GM21619 (cell line): ENCODE measurements at regions not wholly inside any gene's neighbourhood (a gene's known extent, or its start where the extent isn't known, plus 50 kb on each side); places are given as distances from the start of the nearest gene placed in this dataset.

Experiments
- ATAC-seq: cut with Tn5 transposase; IDR thresholded peaks from one replicate; pipeline ENCODE4 v1.9.1; 2021; ENCODE audit not compliant: unreplicated experiment

DNA sequence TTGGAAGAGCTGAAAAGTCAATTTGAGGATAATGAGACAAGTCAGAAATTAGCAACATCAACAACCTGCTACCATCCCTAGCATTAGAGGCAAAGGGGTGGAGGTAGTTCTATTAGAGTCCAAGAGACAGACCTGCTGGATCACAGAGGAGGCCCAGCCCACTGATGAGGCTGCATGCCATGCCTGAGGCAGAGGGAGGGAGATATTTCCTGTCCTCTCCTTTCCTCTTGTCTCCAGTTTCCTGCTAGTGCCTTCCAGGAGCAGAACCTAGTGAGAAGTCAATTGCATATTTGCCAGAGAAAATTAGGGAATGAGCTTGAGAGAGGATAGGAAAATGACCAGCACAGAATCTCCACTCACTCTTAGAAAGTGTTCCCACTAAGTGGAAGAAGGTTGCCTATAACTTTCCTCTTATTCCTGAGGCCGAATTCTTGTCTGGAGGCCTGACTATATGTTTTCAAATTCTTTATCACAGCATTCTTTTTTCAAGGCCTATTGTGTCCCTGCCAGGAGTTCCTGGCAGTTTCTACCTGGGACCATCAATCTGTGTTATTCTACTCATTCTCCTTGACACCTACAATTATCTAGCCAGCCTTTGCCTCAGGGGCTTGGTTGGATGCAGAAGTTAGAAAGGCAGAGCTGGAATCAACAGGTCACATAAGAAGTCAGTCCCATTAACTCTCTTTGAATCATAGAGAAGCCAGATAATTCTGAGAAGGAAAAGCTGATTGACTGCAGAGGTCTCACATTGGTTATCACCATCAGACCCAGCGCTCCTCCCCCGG is 121.9 kb downstream of the EMP1 start:
- no peak for ATAC-seq

DNA sequence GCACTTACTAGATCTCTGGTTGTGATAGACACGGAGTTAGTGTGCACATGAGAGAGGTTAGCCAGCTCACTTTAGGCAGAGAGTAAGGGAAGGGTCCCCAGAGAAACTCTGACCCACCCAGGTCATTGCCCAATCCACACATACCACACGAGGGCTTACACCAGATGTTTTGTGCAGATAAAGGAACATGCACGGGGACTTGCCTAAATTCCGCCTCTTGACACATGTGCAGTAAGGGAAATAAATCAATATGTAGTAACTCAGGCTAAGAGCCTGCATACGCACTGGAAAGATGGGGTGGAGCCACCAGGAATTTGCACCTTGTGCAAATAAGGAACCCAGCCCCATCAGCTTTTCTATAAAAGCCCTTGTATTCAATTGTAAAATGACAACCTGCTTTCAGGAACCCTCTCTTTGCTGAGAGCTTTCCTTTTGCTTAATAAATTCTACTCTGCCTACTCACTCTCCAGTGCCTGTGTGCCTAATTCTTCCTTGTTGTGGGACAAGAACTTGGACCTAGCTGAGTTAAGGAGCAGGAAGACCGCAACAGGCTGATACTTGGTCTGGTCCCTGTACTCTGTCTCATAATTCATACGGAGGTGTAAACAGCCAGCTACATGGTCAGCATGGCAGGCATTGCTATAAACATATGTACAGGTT is 120.2 kb downstream of the EMP1 start:
- no peak for ATAC-seq

DNA sequence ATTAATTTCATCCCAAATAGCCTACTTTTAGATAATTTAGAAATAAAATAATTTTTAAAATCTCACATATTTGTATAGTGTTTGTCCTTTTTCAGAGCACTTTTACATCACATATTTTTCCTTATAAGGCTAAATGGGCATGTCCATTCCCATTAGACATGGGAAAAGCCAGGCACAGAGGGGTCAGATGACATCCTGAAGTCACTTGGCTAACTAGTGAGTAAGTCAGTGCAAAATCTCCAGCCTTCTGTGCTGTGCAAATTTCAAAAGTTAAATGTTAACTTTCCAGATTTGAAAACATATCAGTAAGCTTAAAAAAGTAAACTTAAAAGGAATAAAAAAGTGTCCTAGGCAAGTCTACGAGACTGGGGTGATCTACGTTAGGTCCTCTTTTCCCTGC is 117.4 kb downstream of the EMP1 start:
- ATAC-seq: no peak

DNA sequence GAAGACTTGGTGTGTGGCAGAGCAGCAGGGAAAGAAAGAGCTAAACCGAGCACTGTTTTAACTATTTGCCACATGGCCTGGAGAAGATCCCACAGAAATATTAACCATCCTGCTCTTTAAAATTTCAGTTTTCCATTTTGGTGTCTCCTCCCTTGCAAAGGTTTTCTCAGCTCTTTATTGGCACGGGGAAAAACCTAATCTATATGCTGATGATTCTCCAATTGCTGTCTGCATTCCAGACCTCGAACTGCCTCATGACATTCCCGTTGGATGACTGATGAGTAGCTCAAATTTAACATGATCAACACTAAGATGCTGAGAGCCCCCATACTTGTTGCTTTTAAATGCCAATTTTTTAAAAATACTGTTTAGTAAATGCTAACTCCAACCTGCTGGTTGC is 115.0 kb downstream of the EMP1 start:
- ATAC-seq: no peak

DNA sequence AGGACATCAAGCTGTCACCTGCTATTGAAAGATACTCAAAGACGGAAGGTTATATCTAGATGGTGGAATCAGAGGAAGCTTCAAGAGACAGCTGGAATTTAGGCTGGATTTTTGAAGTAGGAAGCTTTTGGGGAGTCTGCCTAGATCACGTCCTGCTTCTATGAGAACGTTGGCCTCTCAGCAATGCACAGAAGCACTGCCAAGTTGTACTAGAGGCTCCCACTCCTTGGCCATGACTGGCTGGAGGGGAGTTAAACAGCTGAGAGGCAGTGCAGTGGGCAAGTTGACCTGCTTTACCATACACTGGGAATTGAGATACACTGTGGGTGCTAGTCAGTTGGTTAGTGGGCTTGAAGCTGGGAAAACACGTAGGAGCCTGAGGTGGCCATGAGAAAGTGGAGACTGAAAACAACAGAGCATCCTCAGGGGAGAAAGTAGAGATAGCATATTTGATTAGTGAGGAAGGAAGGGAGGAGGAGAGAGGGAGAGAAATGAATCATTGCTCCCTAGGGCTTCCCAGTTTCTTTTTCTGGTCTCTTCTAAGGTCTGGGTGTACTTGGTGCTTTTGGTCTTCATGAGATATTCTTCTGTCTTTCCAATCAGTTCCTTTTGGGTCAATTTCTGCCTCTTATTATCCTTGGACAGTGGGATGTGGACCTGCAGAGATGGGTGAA is 110.8 kb downstream of the EMP1 start:
- no peak for ATAC-seq

DNA sequence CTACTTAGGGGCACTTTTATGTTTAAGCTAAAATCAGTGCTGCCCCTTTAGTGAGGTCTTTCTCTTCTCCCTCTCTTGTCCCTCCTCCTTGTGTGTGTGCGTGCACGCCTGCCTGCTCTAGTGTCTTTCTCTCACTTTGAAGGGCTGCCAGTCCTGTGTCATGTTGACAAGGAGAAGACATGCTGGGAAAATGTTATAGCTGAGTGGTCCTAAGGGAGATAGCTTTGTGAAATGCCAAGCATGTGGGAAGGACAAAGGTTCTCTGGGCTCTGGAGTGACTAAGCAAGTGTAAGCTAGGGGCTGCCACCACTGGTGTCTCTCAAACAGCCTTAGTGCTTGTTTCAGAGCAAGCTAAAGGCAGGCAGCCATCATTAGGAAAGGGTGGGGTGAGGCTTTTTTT is 108.4 kb downstream of the EMP1 start:
- ATAC-seq: no peak

DNA sequence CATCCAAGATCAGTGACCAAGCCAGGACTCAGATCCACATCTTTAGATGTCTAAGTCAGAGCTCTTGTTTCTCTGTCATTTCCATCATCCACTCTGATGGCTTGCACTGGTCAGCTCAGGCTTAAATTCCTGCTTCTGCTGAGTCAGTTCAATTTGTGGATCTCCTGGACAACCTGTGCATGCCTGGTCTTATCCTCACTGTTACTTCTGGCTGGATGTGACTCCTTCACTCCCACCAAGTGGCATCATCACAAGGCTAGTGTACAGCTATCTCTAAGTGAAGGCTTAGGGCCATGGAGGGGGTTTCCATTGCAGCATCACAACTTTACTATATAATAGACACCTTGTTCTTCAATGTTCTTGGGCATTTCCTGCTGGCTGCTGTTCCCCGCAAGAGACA is 102.9 kb downstream of the EMP1 start:
- ATAC-seq: no peak

DNA sequence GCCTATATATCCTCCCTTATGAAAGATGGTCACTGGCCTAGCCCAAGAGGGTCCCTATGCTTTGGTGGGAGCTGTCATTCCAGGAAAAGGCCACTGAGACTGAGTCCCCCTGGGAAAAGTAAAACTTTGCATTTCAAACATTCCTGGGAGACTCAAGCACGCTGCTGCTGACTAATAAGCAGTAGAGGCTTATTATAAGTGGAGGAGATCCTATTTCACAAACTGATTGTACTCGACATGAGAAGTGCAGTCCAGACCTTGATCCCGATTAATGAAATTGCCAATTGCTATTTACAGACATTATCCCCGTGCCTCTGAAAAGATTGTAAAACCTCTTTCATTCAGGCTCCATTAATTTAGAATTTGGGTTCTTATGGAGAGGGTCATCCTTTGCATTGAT is 96.6 kb downstream of the EMP1 start:
- no peak for ATAC-seq

DNA sequence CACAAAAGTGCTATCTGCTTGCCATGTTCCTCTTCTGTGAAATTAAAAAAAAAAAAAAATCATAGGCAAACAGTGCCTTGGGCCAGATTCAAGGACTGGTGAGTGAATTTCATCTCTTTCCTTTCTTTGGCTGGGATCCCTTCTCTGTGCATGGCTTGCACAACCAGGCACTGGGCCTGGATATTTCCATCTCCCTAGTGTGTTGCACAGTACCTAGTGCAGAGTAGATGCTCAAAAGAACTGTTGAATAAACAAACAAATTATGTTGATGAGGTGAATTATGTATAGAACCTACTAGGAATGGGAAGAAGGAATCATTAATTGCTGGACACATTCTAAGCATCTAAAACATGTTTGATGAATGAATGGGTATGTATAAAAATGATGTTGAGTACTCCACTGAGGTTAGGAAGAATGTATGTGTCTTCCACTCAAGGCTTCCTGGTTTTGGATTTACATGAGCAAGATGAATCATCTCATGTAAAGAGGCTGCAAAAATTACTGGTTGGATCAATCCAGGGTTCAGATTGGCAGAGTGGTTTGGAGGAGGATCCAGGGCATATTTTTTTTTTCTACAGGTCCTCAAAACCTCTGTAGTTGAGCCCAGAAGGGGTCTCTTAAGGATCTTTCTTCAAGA is 93.2 kb downstream of the EMP1 start:
- ATAC-seq: no peak

DNA sequence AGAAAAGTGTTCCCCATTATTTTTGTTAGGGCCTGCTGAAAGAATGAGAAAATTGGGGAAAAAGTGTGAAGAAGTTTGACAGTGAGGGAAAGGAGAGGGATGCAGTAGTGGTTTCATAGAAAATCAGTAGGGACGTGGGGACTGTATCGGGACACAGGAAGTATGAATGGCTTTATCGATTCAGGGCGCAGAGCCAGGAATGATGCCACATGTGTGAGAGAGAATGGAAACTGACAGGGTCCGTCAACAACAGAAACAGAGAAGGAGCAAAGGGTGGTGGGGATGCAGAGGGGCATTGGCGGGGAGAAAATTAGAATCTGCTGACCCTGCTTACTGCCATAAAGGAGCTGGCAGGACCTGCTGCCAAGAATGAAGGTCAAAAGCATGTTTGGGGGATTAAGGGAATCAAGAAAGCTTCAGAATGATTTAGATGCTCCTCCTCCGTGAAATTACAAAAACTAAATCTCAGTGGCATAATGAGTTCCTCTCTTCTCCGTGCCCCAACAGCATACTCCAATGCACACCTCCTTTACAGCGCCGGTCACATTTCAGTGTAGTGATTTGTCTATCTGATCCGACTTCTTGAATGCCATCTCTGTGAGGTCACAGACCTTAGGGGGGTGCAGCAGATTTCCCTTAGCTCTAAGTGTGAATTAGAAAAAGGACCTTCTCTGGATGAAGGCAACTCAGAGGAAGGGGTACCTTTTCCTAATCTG is 92.6 kb downstream of the EMP1 start:
- no peak for ATAC-seq

DNA sequence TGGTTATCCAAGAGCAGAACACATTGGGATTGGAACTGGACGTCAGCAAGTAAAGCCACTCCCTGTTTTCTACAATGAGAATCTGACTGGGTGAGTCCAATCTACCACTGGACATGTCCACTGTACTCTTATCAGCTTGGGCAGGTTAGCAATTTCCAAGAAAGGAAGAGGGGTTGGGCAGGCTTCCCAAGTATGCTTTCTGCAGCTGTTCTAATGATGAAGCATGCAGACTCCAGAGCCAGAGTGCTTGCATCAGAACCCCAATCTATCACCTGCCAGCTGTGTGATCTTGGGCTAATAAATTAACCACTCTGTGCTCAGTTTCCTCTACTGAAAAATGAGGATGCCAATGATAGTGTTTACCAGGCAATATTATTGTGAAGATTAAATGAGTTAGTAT is 92.0 kb downstream of the EMP1 start:
- no peak for ATAC-seq

DNA sequence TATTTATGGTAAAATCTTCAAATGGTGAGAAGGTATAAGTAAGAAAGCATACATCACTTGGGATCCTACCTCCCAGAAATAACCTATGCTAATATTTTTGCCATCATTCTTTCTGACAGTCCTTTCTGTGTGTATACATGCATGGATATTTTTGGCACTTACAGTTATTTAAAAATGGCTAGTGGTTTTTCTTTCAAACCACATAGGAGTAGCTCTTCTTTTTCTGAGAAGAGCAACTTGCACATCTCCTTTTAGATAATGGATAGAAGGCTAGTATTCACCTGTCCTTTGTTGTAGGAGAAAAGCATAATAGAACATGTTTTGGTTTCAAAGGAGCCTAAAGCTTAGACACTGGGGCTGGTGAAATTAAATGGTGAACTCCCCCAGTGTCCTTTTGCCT is 87.3 kb downstream of the EMP1 start:
- no peak for ATAC-seq

DNA sequence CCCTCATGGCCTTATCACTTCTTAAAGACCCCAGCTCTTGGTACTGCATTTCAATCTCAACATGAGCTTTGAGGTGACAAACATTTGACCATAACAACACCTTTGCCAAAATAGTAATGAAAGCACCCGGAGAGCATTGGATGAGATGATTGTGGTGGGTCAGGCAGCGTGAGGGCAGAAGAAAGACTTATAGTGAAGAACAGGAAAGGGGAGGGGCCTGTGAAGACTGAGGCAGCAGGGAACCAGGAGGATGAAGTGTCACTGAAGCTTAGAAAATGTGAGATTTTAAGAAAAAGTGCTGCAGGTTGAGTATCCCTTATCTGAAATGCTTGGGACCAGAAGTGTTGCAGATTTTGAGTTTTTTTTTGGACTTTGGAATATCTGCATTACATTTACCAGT is 86.3 kb downstream of the EMP1 start:
- ATAC-seq: no peak

DNA sequence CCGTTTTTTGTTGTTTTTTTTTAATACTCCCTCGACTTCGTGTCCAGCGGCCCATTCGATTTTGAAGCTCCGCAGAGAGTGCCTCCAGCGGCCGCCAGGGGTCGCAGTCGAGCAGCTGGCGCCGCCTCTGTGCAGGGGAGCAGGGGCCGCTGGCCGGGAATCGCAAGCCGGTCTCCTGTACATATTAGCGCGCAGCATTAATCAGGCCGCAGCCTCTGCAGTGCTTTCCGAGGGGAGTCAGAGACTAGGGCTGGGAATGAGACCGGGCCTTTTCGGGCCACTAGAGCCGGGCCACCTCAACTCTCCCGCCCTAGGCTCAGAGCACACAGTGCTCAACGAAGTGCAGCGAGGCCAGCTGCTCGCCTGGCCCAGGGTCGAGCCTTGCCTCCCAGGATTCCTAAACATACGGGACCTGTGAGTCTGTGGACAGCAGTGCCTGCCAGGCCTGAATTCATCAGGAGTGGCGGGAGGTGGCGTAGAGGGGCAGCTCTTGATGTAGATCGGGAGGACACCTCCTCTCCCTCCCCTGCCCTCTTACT is 81.8 kb downstream of the EMP1 start:
- ATAC-seq: peak; percentile 77

DNA sequence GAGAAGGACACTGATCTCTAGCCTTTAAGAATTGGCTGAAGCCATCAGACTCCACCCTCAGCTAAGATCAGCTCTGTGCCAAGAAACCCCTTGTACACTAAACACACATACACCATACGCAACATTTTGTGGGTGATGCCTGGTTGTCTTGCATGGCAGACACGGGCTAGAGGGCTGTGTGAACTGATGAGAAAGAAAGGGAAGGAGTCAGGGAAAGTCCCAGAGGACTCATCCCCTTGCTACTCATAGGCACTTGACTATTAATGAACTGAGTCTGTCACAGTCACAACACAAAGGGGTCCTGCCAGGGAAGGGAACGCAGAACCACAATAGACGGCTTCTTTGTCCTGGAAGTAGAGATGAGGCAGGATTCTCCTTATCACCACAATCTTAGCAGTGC is 80.8 kb downstream of the EMP1 start:
- ATAC-seq: no peak

DNA sequence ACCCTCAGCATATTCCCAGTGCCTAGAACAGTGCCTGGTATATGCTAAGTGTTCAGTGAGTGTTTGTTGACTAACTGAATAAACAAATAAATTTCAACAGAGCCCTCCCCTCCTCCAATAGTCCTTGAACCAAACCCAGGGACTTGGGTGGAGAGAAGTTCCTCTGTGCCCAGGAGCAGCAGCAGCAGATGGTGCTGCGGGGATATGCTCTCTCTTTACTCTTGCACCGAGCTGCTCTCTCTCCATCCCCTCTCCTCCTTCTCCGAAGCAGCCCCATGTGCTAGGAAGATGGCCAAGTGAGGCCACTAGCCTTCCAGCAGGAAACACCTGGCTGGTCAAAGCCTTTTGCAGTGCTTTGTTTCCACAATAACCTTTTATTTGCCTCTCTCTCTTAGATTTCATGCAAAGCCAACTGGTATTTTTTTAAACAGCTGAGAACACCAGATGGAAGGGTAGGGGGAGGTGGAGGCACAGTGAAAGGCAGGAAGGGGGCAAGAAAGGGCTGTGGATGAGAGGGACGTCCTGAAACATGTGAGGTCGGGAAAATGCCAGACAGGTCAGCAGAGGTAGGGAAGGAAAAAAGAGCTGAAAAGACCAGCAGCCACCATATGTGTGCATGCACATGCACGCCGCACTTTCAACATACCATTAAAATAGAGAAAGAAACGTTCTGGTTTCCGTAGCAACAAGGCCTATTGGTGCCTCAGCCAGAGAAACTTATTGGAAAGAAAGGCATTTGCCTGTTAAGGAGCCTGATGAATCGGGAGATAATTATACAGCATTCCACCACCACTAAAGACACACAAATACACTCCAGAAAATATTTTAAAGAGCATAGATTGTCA is 78.9 kb downstream of the EMP1 start:
- ATAC-seq: no peak

DNA sequence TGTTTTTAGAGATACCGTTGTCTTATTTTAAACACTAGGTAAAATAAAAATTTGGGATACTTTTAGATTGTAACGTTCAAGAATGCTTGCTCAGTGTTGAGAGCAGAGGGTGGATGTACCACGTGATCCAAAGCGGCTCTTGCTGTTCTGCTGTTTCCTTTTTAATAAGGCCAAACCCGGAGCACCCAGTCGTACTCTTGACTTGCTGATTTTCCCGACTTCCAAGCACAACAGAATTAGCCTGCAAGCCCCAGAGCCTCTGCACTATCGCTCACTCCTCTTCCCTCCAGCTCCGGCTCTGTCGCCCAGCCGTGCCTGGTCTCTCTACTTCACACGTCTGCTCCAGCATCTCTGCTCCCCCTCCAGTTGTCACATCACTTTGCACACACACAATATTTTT is 77.3 kb downstream of the EMP1 start:
- no peak for ATAC-seq

DNA sequence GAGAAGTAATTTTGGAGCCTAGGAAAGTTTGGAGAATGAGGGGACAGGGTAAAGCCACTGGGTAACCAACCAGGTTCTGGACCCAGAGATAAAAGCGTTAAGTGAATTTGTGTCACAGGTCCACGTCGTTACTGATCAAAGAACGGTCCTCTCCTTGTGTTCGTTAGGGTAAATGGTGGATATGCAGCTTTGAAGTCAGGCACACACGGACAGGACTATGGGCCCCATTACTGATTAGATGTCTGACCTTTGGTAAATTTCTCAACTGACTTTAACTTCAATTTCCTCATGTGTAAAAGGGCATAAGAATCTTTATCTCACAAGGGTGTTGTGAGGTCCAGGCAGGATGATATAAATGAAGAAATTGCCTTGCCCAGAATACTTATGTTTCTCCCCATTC is 76.6 kb downstream of the EMP1 start:
- no peak for ATAC-seq

DNA sequence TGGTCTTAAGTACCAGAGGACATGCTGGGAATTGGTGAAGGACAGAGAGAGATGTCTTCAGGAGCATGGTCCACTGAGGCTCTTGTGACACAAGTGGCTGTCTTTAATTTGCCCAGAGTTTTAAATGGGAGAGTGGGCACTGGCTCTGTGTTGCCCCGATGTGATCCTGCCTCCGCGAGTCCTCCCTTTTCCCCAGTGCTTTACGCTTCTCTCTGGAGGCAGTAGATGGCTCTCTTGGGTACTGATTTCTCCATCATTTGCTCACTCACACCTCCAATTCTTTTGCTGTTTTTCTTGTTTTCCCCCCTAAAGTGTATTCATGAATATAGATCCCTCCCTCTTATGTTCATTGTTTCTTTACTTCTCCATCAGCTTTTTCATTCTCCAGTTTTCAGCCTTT is 74.3 kb downstream of the EMP1 start:
- no peak for ATAC-seq
